SK-N-SH treated with all-trans-retinoic acid at 6 μM for 48 hours (cell line): ENCODE measurements at regions not wholly inside any gene's neighbourhood (a gene's known extent, or its start where the extent isn't known, plus 50 kb on each side); places are given as distances from the start of the nearest gene placed in this dataset.

Source experiments
- ATAC-seq: fragments of 200-7000 bp; cut with Tn5 transposase; 3 replicates; pipeline ENCODE4 v1.9.1; 2020; ENCODE audit warnings: mild to moderate bottlenecking, moderate library complexity
- ARNTL ChIP-seq: fragments of 450-650 bp; formaldehyde crosslinking; IDR thresholded peaks from 2 replicates; pipeline ENCODE4 v1.5.0; 2020; ENCODE audit warnings: low read depth, mild to moderate bottlenecking, moderate library complexity, borderline replicate concordance
- BACH2 ChIP-seq: fragments of 250-450 bp; sonication (Bioruptor Pico); IDR thresholded peaks from 2 replicates; pipeline ENCODE4 v1.9.0; 2021; ENCODE audit warnings: mild to moderate bottlenecking, borderline replicate concordance
- ESRRG ChIP-seq: fragments of 250-450 bp; sonication (Bioruptor Pico); IDR thresholded peaks from 2 replicates; pipeline ENCODE4 v1.6.1; 2021; ENCODE audit warnings: mild to moderate bottlenecking
- GLIS3 ChIP-seq: fragments of 250-450 bp; sonication (Bioruptor Pico); IDR thresholded peaks from 2 replicates; pipeline ENCODE4 v1.5.0; 2020; ENCODE audit warnings: mild to moderate bottlenecking, moderate library complexity
- ISL1 ChIP-seq: fragments of 250-450 bp; sonication (Bioruptor Pico); IDR thresholded peaks from 2 replicates; pipeline ENCODE4 v2.1.2; 2022; ENCODE audit warnings: mild to moderate bottlenecking, moderate library complexity
- OSR1 ChIP-seq: fragments of 250-450 bp; sonication (Bioruptor Pico); IDR thresholded peaks from 2 replicates; pipeline ENCODE4 v1.8.0; 2022; ENCODE audit warnings: moderate library complexity, mild to moderate bottlenecking, inconsistent platforms
- PPARA ChIP-seq: fragments of 250-450 bp; sonication (Bioruptor Pico); IDR thresholded peaks from 2 replicates; pipeline ENCODE4 v1.5.0; 2020; ENCODE audit warnings: mild to moderate bottlenecking, borderline replicate concordance
- RARB ChIP-seq: fragments of 250-450 bp; sonication (Bioruptor Pico); IDR thresholded peaks from 2 replicates; pipeline ENCODE4 v1.8.0; 2021; ENCODE audit warnings: mild to moderate bottlenecking, moderate library complexity
- SNAI2 ChIP-seq: fragments of 250-450 bp; sonication (Bioruptor Pico); IDR thresholded peaks from 2 replicates; pipeline ENCODE4 v1.5.0; 2020; ENCODE audit warnings: mild to moderate bottlenecking, moderate library complexity
- TCF4 ChIP-seq: fragments of 250-450 bp; sonication (Bioruptor Pico); IDR thresholded peaks from 2 replicates; pipeline ENCODE4 v1.8.0; 2021; ENCODE audit warnings: mild to moderate bottlenecking, moderate library complexity, borderline replicate concordance
- TOX ChIP-seq: fragments of 250-450 bp; sonication (Bioruptor Pico); IDR thresholded peaks from 2 replicates; pipeline ENCODE4 v1.8.0; 2021; ENCODE audit warnings: mild to moderate bottlenecking, moderate library complexity, borderline replicate concordance
- ZC3H10 ChIP-seq: fragments of 250-450 bp; sonication (Bioruptor Pico); IDR thresholded peaks from 2 replicates; pipeline ENCODE4 v1.5.1; 2021; ENCODE audit warnings: mild to moderate bottlenecking, moderate library complexity
- ZFP3 ChIP-seq: fragments of 250-450 bp; sonication (Bioruptor Pico); IDR thresholded peaks from 2 replicates; pipeline ENCODE4 v1.5.0; 2020; ENCODE audit warnings: mild to moderate bottlenecking, moderate library complexity
- ZFP30 ChIP-seq: fragments of 450-650 bp; formaldehyde crosslinking; IDR thresholded peaks from 2 replicates; pipeline ENCODE4 v1.5.0; 2022; ENCODE audit warnings: mild to moderate bottlenecking, moderate library complexity
- ZNF565 ChIP-seq: fragments of 450-650 bp; formaldehyde crosslinking; conservative IDR thresholded peaks from 2 replicates; pipeline ENCODE4 v1.5.0; 2020; ENCODE audit warnings: low read depth, mild to moderate bottlenecking, moderate library complexity
- ZNF70 ChIP-seq: fragments of 450-650 bp; formaldehyde crosslinking; IDR thresholded peaks from 2 replicates; pipeline ENCODE4 v1.5.0; 2020; ENCODE audit warnings: mild to moderate bottlenecking, moderate library complexity
- TF ChIP-seq, protein P1 (sequence below): fragments of 250-450 bp; sonication (Bioruptor Pico); IDR thresholded peaks from 2 replicates; pipeline ENCODE4 v1.5.1; 2020; ENCODE audit warnings: low read depth, mild to moderate bottlenecking, moderate library complexity
- TF ChIP-seq, protein P2 (sequence below): fragments of 250-450 bp; sonication (Bioruptor Pico); IDR thresholded peaks from 2 replicates; pipeline ENCODE4 v1.5.1; 2021; ENCODE audit warnings: mild to moderate bottlenecking, moderate library complexity
- TF ChIP-seq, protein P3 (sequence below): fragments of 250-450 bp; sonication (Bioruptor Pico); IDR thresholded peaks from 2 replicates; pipeline ENCODE4 v1.8.0; 2020; ENCODE audit warnings: mild to moderate bottlenecking, moderate library complexity, borderline replicate concordance
- TF ChIP-seq, protein P4 (sequence below): fragments of 250-450 bp; sonication (Bioruptor Pico); IDR thresholded peaks from 2 replicates; pipeline ENCODE4 v1.5.0; 2020; ENCODE audit warnings: mild to moderate bottlenecking, moderate library complexity
- TF ChIP-seq, protein P5 (sequence below): fragments of 250-450 bp; sonication (Bioruptor Pico); IDR thresholded peaks from 2 replicates; pipeline ENCODE4 v1.8.0; 2021; ENCODE audit warnings: low read depth, mild to moderate bottlenecking, moderate library complexity, borderline replicate concordance

DNA sequence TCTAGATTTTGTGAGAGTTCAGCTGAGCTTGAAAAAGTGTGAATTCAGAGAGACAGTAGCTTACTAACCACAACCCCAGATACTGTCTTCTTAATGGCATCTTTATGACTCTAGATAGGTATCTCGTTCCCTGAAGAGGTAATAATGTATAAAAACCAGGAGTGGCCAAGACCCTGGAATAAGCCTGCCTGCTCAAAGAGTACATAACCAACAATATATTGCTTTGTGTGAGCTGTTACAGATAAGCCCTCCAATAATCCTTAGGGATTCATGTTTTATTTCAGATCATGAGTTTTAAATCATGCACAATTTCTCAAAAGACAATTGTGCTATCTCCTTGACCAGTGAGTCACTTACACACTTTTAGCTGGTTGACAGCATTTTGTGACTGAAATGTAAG lies 327.8 kb upstream of the ADGRB3 start:
- TF ChIP-seq TOX (CRISPR knock-in tag) = no peak
- TF ChIP-seq ISL1 (CRISPR knock-in tag) = peak; percentile 41
- TF ChIP-seq, all 23 proteins: peak for 1
- no peak for ATAC-seq

DNA sequence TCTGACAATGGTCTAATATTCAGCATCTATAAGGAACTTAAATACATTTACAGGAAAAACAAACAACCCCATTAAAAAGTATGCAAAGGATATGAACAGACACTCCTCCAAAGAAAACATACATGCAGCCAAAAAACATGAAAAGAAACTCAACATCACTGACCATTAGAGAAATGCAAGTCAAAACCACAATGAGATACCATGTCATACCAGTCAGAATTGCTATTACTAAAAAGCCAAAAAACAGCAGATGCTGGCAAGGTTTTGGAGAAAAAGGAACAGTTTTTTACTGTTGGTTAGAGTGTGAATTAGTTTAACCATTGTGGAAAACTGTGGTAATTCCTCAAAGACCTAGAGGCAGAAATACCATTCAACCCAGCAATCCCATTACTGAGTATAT lies 339.0 kb upstream of the ADGRB3 start:
- no peak for ATAC-seq

DNA sequence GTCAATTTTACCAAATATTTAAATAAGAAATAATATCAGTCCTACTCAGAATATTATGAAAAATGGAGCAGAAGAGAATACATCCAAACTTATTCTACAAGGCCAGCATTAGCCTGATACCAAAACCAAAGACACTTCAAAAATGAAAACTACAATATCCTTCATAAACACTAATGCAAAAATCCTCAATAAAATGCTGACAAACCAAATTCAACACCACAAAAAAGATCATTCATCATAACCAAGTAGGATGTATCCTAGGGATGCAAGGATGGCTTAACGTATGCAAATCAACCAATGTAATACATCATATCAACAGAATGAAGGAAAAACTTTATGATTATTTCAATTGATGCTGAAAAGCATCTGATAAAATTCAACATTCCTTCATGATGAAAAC lies 352.4 kb upstream of the ADGRB3 start:
- no peak for ATAC-seq

More for the DNA sequence above, 339.0 kb upstream of the ADGRB3 start:
- TF ChIP-seq ZC3H10 (CRISPR knock-in tag) = no peak

DNA sequence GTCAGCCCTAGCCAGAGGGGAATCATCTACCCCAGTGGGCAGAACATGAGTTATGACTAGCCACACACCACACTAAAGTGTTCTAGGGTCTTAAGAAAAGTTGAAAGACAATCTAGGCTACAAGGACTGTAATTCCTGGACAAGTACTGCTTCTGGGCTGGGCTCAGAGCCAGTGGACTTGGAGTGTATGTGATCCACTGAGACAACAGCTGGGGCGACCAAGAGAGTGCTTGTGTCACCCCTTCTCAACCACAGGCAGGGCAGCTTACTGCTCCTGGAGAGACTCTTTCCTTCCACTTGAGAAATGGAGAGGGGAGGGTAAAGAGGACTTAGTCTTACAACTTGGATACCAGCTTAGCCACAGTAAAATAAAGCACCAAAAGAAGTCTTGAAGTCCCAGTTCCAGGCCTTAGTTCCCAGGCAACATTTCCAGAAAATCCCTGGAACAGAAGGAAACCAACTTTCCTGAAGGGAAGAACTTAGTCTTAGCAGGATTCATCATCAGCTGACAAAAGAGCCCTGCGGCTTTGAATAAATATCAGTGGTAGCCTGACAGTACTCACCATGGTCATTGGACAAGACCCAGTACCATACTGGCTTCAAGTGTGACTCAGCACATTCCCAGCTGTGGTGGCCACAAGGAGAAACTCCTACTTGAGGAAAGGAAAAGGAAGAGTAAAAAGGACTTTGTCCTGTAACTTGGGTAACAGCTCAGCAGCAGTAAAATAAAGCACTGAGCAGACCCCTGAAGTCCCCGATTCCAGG lies 355.1 kb upstream of the ADGRB3 start:
- no peak for TF ChIP-seq ZC3H10 (CRISPR knock-in tag)
- TF ChIP-seq TOX (CRISPR knock-in tag) = no peak
- no peak for TF ChIP-seq OSR1 (CRISPR knock-in tag)
- no peak for TF ChIP-seq SNAI2 (CRISPR knock-in tag)
- TF ChIP-seq ZFP30 (CRISPR knock-in tag) = no peak
- TF ChIP-seq GLIS3 (CRISPR knock-in tag) = no peak
- no peak for TF ChIP-seq ZNF70
- no peak for TF ChIP-seq ARNTL (CRISPR knock-in tag)
- TF ChIP-seq RARB = no peak
- no peak for TF ChIP-seq BACH2 (CRISPR knock-in tag)
- TF ChIP-seq ZNF565 (CRISPR knock-in tag) = no peak
- TF ChIP-seq, protein P1, sequence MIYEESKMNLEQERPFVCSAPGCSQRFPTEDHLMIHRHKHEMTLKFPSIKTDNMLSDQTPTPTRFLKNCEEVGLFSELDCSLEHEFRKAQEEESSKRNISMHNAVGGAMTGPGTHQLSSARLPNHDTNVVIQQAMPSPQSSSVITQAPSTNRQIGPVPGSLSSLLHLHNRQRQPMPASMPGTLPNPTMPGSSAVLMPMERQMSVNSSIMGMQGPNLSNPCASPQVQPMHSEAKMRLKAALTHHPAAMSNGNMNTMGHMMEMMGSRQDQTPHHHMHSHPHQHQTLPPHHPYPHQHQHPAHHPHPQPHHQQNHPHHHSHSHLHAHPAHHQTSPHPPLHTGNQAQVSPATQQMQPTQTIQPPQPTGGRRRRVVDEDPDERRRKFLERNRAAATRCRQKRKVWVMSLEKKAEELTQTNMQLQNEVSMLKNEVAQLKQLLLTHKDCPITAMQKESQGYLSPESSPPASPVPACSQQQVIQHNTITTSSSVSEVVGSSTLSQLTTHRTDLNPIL (CRISPR knock-in tag) = no peak
- TF ChIP-seq ESRRG = no peak
- no peak for ATAC-seq

More for the DNA sequence above, 352.4 kb upstream of the ADGRB3 start:
- TF ChIP-seq BACH2 (CRISPR knock-in tag) (no peak), PPARA (CRISPR knock-in tag) (no peak), GLIS3 (CRISPR knock-in tag) (no peak), OSR1 (CRISPR knock-in tag) (no peak), ZFP3 (no peak), TCF4 (CRISPR knock-in tag) (no peak), ZNF565 (CRISPR knock-in tag) (no peak), SNAI2 (CRISPR knock-in tag) (no peak), ZFP30 (CRISPR knock-in tag) (no peak), ZC3H10 (CRISPR knock-in tag) (no peak), TOX (CRISPR knock-in tag) (no peak), RARB (no peak), ESRRG (no peak)
- TF ChIP-seq, protein P2, sequence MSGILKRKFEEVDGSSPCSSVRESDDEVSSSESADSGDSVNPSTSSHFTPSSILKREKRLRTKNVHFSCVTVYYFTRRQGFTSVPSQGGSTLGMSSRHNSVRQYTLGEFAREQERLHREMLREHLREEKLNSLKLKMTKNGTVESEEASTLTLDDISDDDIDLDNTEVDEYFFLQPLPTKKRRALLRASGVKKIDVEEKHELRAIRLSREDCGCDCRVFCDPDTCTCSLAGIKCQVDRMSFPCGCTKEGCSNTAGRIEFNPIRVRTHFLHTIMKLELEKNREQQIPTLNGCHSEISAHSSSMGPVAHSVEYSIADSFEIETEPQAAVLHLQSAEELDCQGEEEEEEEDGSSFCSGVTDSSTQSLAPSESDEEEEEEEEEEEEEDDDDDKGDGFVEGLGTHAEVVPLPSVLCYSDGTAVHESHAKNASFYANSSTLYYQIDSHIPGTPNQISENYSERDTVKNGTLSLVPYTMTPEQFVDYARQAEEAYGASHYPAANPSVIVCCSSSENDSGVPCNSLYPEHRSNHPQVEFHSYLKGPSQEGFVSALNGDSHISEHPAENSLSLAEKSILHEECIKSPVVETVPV (CRISPR knock-in tag) = no peak
- TF ChIP-seq, protein P3, sequence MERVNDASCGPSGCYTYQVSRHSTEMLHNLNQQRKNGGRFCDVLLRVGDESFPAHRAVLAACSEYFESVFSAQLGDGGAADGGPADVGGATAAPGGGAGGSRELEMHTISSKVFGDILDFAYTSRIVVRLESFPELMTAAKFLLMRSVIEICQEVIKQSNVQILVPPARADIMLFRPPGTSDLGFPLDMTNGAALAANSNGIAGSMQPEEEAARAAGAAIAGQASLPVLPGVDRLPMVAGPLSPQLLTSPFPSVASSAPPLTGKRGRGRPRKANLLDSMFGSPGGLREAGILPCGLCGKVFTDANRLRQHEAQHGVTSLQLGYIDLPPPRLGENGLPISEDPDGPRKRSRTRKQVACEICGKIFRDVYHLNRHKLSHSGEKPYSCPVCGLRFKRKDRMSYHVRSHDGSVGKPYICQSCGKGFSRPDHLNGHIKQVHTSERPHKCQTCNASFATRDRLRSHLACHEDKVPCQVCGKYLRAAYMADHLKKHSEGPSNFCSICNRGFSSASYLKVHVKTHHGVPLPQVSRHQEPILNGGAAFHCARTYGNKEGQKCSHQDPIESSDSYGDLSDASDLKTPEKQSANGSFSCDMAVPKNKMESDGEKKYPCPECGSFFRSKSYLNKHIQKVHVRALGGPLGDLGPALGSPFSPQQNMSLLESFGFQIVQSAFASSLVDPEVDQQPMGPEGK (CRISPR knock-in tag) = no peak
- TF ChIP-seq, protein P4, sequence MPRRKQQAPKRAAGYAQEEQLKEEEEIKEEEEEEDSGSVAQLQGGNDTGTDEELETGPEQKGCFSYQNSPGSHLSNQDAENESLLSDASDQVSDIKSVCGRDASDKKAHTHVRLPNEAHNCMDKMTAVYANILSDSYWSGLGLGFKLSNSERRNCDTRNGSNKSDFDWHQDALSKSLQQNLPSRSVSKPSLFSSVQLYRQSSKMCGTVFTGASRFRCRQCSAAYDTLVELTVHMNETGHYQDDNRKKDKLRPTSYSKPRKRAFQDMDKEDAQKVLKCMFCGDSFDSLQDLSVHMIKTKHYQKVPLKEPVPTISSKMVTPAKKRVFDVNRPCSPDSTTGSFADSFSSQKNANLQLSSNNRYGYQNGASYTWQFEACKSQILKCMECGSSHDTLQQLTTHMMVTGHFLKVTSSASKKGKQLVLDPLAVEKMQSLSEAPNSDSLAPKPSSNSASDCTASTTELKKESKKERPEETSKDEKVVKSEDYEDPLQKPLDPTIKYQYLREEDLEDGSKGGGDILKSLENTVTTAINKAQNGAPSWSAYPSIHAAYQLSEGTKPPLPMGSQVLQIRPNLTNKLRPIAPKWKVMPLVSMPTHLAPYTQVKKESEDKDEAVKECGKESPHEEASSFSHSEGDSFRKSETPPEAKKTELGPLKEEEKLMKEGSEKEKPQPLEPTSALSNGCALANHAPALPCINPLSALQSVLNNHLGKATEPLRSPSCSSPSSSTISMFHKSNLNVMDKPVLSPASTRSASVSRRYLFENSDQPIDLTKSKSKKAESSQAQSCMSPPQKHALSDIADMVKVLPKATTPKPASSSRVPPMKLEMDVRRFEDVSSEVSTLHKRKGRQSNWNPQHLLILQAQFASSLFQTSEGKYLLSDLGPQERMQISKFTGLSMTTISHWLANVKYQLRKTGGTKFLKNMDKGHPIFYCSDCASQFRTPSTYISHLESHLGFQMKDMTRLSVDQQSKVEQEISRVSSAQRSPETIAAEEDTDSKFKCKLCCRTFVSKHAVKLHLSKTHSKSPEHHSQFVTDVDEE (CRISPR knock-in tag) = no peak
- TF ChIP-seq, protein P5, sequence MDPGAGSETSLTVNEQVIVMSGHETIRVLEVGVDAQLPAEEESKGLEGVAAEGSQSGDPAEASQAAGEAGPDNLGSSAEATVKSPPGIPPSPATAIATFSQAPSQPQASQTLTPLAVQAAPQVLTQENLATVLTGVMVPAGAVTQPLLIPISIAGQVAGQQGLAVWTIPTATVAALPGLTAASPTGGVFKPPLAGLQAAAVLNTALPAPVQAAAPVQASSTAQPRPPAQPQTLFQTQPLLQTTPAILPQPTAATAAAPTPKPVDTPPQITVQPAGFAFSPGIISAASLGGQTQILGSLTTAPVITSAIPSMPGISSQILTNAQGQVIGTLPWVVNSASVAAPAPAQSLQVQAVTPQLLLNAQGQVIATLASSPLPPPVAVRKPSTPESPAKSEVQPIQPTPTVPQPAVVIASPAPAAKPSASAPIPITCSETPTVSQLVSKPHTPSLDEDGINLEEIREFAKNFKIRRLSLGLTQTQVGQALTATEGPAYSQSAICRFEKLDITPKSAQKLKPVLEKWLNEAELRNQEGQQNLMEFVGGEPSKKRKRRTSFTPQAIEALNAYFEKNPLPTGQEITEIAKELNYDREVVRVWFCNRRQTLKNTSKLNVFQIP (CRISPR knock-in tag) = no peak
